A549 (cell line): ENCODE measurements at regions not wholly inside any gene's neighbourhood (a gene's known extent, or its start where the extent isn't known, plus 50 kb on each side); places are given as distances from the start of the nearest gene placed in this dataset.

ENCODE experiments used
- ATAC-seq, 2 experiments: fragments of 200-7000 bp in 1 of 2; fragments of >200 bp in 1 of 2; cut with Nextera tagmentation in 1 of 2; cut with Tn5 transposase in 1 of 2; 3 replicates each; pipeline versions ENCODE4 v1.8.0 to v1.9.1; 2018 to 2020; ENCODE audit warnings: mild to moderate bottlenecking in 1 of 2, moderate library complexity in 1 of 2
- CTCF ChIA-PET: fragments of 300-600 bp; sonication (Branson Sonifier 250); formaldehyde crosslinking; extraction: SDS; loops from one replicate; lab custom pipeline; 2021; ENCODE audit warnings: antibody characterized with exemption, inconsistent platforms; lab: Yijun Ruan, JAX
- POLR2A ChIA-PET: fragments of 350-600 bp; formaldehyde crosslinking; extraction: SDS; loops from one replicate; lab custom pipeline; 2021; ENCODE audit warnings: antibody characterized with exemption, inconsistent platforms; lab: Yijun Ruan, JAX
- DNase-seq, 2 experiments: peaks; one replicate each; pipeline versions ENCODE4 v3.0.0 to v3.0.0-alpha.2; 2011 to 2016; ENCODE audit warnings: low read depth in 1 of 2, low spot score in 1 of 2
- FAIRE-seq: peaks from 2 replicates; lab custom pipeline; 2011; peaks lifted over from hg19 to GRCh38; lab: Jason Lieb, UNC
- H3K27ac ChIP-seq, 2 experiments: fragments of >200 bp; sonication (Bioruptor Twin); formaldehyde crosslinking; 3 replicates each; pipeline ENCODE4 v1.5.1; 2016 to 2017
- H3K4me1 ChIP-seq: fragments of >200 bp; sonication (Bioruptor Twin); formaldehyde crosslinking; 3 replicates; pipeline ENCODE4 v1.6.1; 2016
- H3K4me2 ChIP-seq: fragments of >200 bp; sonication (Bioruptor Twin); formaldehyde crosslinking; 3 replicates; pipeline ENCODE4 v1.6.1; 2016
- H3K4me3 ChIP-seq: fragments of >200 bp; sonication (Bioruptor Twin); formaldehyde crosslinking; 3 replicates; pipeline ENCODE4 v1.5.1; 2016
- H3K9me3 ChIP-seq: fragments of >200 bp; sonication (Bioruptor Twin); formaldehyde crosslinking; 3 replicates; pipeline ENCODE4 v1.6.1; 2016
- CHD2 ChIP-seq: fragments of 150-350 bp; IDR thresholded peaks from 2 replicates; pipeline ENCODE4 v1.6.1; 2014; ENCODE audit warnings: low read length; ENCODE audit not compliant: partially characterized antibody
- EHF ChIP-seq: fragments of 250-450 bp; sonication (Bioruptor Pico); IDR thresholded peaks from 2 replicates; pipeline ENCODE4 v1.5.0; 2020; ENCODE audit warnings: mild to moderate bottlenecking
- EP300 ChIP-seq, 2 experiments: fragments of >200 bp; sonication (Bioruptor Twin); formaldehyde crosslinking; IDR thresholded peaks; 2 replicates in 1 of 2; 3 replicates in 1 of 2; pipeline ENCODE4 v1.6.1; 2016 to 2017
- FOSL2 ChIP-seq, 2 experiments: fragments of 450-650 bp in 1 of 2; fragments of >200 bp in 1 of 2; sonication (Bioruptor Twin) in 1 of 2; formaldehyde crosslinking; IDR thresholded peaks; 2 replicates each; pipeline versions ENCODE4 v1.5.0 to v1.6.1; 2016 to 2020; ENCODE audit warnings: mild to moderate bottlenecking in 1 of 2, moderate library complexity in 1 of 2
- HMGXB4 ChIP-seq: fragments of 250-450 bp; sonication (Bioruptor Pico); IDR thresholded peaks from 2 replicates; pipeline ENCODE4 v1.5.0; 2021; ENCODE audit warnings: mild to moderate bottlenecking, moderate library complexity, borderline replicate concordance
- HOXB13 ChIP-seq: fragments of 250-450 bp; sonication (Bioruptor Pico); IDR thresholded peaks from 2 replicates; pipeline ENCODE4 v1.5.0; 2020; ENCODE audit warnings: low read depth, mild to moderate bottlenecking, moderate library complexity
- JUN ChIP-seq, 2 experiments: fragments of >200 bp; sonication (Bioruptor Twin); formaldehyde crosslinking; IDR thresholded peaks; 2 replicates in 1 of 2; 3 replicates in 1 of 2; pipeline ENCODE4 v1.6.1; 2016 to 2017
- KDM1A ChIP-seq: fragments of 200-600 bp; sonication (generic); IDR thresholded peaks from 2 replicates; pipeline ENCODE4 v1.6.1; 2016; ENCODE audit warnings: low read depth, mild to moderate bottlenecking
- KDM5A ChIP-seq: fragments of 200-600 bp; sonication (generic); IDR thresholded peaks from 2 replicates; pipeline ENCODE4 v1.6.1; 2016; ENCODE audit warnings: antibody characterized with exemption, mild to moderate bottlenecking
- MAZ ChIP-seq: fragments of 150-350 bp; IDR thresholded peaks from 2 replicates; pipeline ENCODE4 v1.6.1; 2014; ENCODE audit warnings: antibody characterized with exemption, low read depth, low read length, borderline replicate concordance
- MYC ChIP-seq: IDR thresholded peaks from 2 replicates; pipeline ENCODE4 v1.6.1; 2012; ENCODE audit warnings: mild to moderate bottlenecking, inconsistent platforms, low read length, improper control_type of control experiment, borderline replicate concordance
- NFE2L2 ChIP-seq: fragments of 150-350 bp; conservative IDR thresholded peaks from 2 replicates; pipeline ENCODE4 v1.6.1; 2014; ENCODE audit warnings: low read length
- PHF8 ChIP-seq: fragments of 200-600 bp; sonication (generic); IDR thresholded peaks from 2 replicates; pipeline ENCODE4 v1.6.1; 2016; ENCODE audit warnings: low read depth, mild to moderate bottlenecking, antibody characterized with exemption, moderate library complexity, borderline replicate concordance
- POLR2AphosphoS2 ChIP-seq: conservative IDR thresholded peaks from 2 replicates; pipeline ENCODE4 v1.6.1; 2012; ENCODE audit warnings: low read length, improper control_type of control experiment, inconsistent platforms
- RAD21 ChIP-seq, 2 experiments: fragments of >200 bp in 1 of 2; sonication (Bioruptor Twin) in 1 of 2; formaldehyde crosslinking in 1 of 2; IDR thresholded peaks in 1 of 2; conservative IDR thresholded peaks in 1 of 2; 2 replicates in 1 of 2; 3 replicates in 1 of 2; pipeline ENCODE4 v1.6.1; 2012 to 2018; ENCODE audit warnings: inconsistent platforms in 1 of 2
- RCOR1 ChIP-seq: fragments of 150-350 bp; IDR thresholded peaks from 2 replicates; pipeline ENCODE4 v1.6.1; 2014; ENCODE audit warnings: antibody characterized with exemption, low read length, low read depth
- RFX5 ChIP-seq: fragments of 450-650 bp; IDR thresholded peaks from 2 replicates; pipeline ENCODE4 v1.7.1; 2014; ENCODE audit warnings: antibody characterized with exemption, mild to moderate bottlenecking, moderate library complexity
- SMC3 ChIP-seq: fragments of >200 bp; sonication (Bioruptor Twin); formaldehyde crosslinking; IDR thresholded peaks from 3 replicates; pipeline ENCODE4 v1.6.1; 2018; ENCODE audit warnings: inconsistent platforms
- TFCP2L1 ChIP-seq: fragments of 250-450 bp; sonication (Bioruptor Pico); IDR thresholded peaks from 2 replicates; pipeline ENCODE4 v1.5.0; 2021; ENCODE audit warnings: mild to moderate bottlenecking
- ZFP36 ChIP-seq: fragments of 450-650 bp; IDR thresholded peaks from 2 replicates; pipeline ENCODE4 v1.6.1; 2014; ENCODE audit warnings: borderline replicate concordance; ENCODE audit not compliant: partially characterized antibody
- WGBS: methylation state at CpG from one replicate; pipeline ENCODE4 v1.1.6; 2017; ENCODE audit errors: missing lambda C conversion rate; 5-methylcytosine and 5-hydroxymethylcytosine counted together
- TF ChIP-seq, protein P1 (sequence below): fragments of >200 bp; sonication (Bioruptor Twin); formaldehyde crosslinking; IDR thresholded peaks from 3 replicates; pipeline ENCODE4 v1.5.1; 2016
- TF ChIP-seq, protein P2 (sequence below): fragments of 150-350 bp; IDR thresholded peaks from 2 replicates; pipeline ENCODE4 v1.6.1; 2014; ENCODE audit warnings: low read depth, mild to moderate bottlenecking, low read length

DNA sequence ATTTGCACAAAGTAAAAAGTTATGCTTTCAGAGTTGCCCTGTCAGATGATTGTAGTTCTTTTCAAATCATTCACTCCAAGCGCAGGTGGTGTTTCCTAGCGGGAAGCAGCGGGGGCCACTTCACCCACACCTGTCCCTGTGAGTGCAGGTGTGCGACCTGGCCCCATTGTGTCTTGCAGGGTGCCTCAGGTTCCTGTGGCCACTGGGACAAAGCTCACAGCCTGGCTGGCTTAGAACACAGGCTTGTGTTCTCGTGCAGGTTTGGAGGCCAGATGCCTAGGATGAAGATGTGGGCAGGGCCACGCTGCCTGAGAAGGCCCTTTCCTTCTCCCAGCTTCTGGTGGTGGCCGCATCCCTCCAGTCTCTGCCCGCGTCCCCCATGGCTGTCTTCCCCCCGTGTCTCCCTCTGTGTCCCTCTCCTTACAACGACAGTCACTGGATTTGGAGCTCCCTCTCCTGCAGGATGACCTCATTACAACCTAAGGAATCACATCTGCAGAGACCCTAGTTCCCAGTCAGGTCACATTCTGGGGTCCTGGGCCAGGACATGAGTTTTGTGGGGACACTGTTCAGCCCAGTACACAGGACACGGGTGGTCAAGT lies 90.5 kb downstream of the NPIPB11 start:
- H3K4me2 ChIP-seq = no peak overlapping the region
- H3K4me3 ChIP-seq = no peak overlapping the region
- no peak for DNase-seq
- TF ChIP-seq SMC3 (peak; percentile 81), RAD21 (conservative IDR thresholded peaks at IDR 0.05 in 1 of 2, IDR thresholded peaks at IDR 0.05 in 1 of 2) (peak; percentile 72 to 78), KDM1A (no peak)
- TF ChIP-seq, protein P1, sequence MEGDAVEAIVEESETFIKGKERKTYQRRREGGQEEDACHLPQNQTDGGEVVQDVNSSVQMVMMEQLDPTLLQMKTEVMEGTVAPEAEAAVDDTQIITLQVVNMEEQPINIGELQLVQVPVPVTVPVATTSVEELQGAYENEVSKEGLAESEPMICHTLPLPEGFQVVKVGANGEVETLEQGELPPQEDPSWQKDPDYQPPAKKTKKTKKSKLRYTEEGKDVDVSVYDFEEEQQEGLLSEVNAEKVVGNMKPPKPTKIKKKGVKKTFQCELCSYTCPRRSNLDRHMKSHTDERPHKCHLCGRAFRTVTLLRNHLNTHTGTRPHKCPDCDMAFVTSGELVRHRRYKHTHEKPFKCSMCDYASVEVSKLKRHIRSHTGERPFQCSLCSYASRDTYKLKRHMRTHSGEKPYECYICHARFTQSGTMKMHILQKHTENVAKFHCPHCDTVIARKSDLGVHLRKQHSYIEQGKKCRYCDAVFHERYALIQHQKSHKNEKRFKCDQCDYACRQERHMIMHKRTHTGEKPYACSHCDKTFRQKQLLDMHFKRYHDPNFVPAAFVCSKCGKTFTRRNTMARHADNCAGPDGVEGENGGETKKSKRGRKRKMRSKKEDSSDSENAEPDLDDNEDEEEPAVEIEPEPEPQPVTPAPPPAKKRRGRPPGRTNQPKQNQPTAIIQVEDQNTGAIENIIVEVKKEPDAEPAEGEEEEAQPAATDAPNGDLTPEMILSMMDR = peak; percentile 52
- H3K4me1 ChIP-seq = no peaks in the 10 kb centered on the region
- 80% methylated on average over 12 of the region's 12 CpGs for WGBS
- CTCF ChIA-PET = interaction anchor here (0.8 to 1.6 kb wide), 5 partner anchors 53 to 200 kb away, joined by 3 to 8 read pairs (median 3); no protein-coding TSS in a partner anchor
- H3K9me3 ChIP-seq = no peaks in the 10 kb centered on the region
- POLR2A ChIA-PET = no interaction called here
- peak in 1 of 2 experiments; percentile 54; a peak in 2 of 6 replicates for ATAC-seq
- peak overlapping the region; percentile 10 to 46; a peak in 3 of 6 replicates for H3K27ac ChIP-seq
- no peak for FAIRE-seq

DNA sequence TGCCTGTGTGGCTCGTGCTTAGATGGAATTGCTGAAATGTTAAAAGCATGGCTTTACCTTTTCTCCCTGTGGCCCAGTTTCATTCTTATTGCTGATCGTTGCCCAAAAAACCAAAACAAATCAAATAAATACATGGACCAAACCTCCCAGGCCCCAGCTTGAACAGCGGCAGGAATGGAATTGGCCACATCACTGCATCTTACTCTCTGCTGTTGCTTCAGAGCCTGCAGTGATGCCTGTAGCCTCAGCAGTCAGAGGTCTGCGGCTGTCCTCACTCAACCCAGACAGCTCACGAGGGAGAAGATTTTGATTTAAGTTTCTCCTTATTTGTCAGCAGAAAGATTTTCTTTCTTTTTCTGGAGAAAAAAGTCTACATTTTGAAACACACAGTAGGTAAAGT lies 91.5 kb downstream of the NPIPB11 start:
- Histone ChIP-seq H3K4me3 (no peak overlapping the region), H3K4me2 (no peak overlapping the region), H3K4me1 (no peaks in the 10 kb centered on the region)
- FAIRE-seq (no peak), DNase-seq (no peak)
- ChIA-PET CTCF (no interaction called here), POLR2A (no interaction called here)
- WGBS = 89% methylated on average over 5 of the region's 5 CpGs
- TF ChIP-seq EHF = no peak
- TF ChIP-seq PHF8 = no peak
- TF ChIP-seq EP300 (IDR thresholded peaks at IDR 0.05) = no peak
- TF ChIP-seq MAZ = no peak
- TF ChIP-seq POLR2AphosphoS2 = no peak
- TF ChIP-seq FOSL2 (IDR thresholded peaks at IDR 0.05) = no peak
- TF ChIP-seq FOSL2 (CRISPR knock-in tag; IDR thresholded peaks at IDR 0.05) = no peak
- TF ChIP-seq, all 56 proteins: peak for 0
- no peak for ATAC-seq
- Histone ChIP-seq H3K9me3 (no peaks in the 10 kb centered on the region), H3K27ac (no peak overlapping the region; a peak in 1 of 6 replicates)

DNA sequence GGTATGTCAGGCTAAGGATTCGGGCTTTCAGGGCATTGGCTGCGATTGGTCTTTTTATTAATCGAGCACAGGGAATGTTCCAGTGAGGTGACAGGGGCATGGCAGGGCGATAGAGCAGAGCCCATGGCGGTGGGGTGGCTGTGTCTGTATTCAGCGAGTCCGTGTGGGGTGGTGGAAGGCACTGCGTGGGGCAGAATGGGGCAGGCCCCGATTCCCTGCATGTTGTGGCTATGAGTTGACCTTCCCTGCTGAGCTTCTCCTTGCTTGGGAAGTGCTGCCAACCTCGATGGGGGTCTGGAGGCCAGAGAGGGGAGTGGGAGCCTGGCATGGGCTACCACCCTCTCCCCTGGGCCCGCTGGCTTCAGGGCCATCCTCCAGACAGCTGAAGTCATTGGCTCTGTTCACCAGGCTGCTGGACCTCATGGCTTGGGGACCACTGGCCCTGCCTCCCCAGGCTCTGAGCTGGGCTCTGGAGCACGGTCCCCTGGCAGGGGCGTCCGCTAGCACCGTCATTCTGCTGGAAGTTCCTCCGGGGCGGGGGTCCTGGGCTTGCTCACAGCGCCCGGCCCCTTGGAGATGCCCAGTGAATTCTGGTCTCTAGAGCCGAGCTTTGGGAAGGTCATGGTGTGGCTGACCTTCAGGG lies 92.1 kb downstream of the NPIPB11 start:
- POLR2A ChIA-PET = no interaction called here
- Histone ChIP-seq H3K4me2 (no peak overlapping the region), H3K4me3 (no peak overlapping the region), H3K4me1 (no peaks in the 10 kb centered on the region)
- DNase-seq (no peak), FAIRE-seq (no peak), ATAC-seq (no peak)
- WGBS = 85% methylated on average over 19 of the region's 20 CpGs
- CTCF ChIA-PET = no interaction called here
- TF ChIP-seq MYC = no peak
- no peak for TF ChIP-seq TFCP2L1 (CRISPR knock-in tag)
- TF ChIP-seq FOSL2 (IDR thresholded peaks at IDR 0.05) = no peak
- no peak for TF ChIP-seq FOSL2 (CRISPR knock-in tag; IDR thresholded peaks at IDR 0.05)
- no peak for TF ChIP-seq HMGXB4 (CRISPR knock-in tag)
- TF ChIP-seq, protein P2, sequence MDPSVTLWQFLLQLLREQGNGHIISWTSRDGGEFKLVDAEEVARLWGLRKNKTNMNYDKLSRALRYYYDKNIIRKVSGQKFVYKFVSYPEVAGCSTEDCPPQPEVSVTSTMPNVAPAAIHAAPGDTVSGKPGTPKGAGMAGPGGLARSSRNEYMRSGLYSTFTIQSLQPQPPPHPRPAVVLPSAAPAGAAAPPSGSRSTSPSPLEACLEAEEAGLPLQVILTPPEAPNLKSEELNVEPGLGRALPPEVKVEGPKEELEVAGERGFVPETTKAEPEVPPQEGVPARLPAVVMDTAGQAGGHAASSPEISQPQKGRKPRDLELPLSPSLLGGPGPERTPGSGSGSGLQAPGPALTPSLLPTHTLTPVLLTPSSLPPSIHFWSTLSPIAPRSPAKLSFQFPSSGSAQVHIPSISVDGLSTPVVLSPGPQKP = no peak
- no peak for TF ChIP-seq NFE2L2
- no peak for TF ChIP-seq RFX5
- no peak for TF ChIP-seq JUN (IDR thresholded peaks at IDR 0.05)
- TF ChIP-seq HOXB13 (CRISPR knock-in tag) = no peak
- no peak for TF ChIP-seq KDM5A
- TF ChIP-seq RCOR1 = no peak
- no peak for TF ChIP-seq ZFP36
- TF ChIP-seq EHF = no peak
- TF ChIP-seq CHD2 = no peak
- TF ChIP-seq, all 56 proteins: peak for 0
- H3K9me3 ChIP-seq = no peaks in the 10 kb centered on the region
- H3K27ac ChIP-seq = peak overlapping the region in 1 of 2 experiments; percentile 45; a peak in 2 of 6 replicates
